ENCODE measurements at regions not wholly inside any gene's neighbourhood (a gene's known extent, or its start where the extent isn't known, plus 50 kb on each side); places are given as distances from the start of the nearest gene placed in this dataset.

- POLR2A ChIA-PET = no interaction called here
- BruUV-seq (replicated peaks) = no TSS peak
Measured at GRCh38 chr20:52305858-52306257, 114.3 kb upstream of the ZFP64 start.

More at GRCh38 chr20:52305858-52306257, 114.3 kb upstream of the ZFP64 start:
- Histone ChIP-seq H3K9ac (ENCODE audit: low read length) (no peak overlapping the region), H3K27ac (ENCODE audit: low read depth, low read length) (no peak overlapping the region), H3K36me3 (ENCODE audit: control insufficient read depth in 1 of 2, insufficient read depth in 2 of 2, low read length in 2 of 2) (no peaks in the 10 kb centered on the region), H3K4me3 (replicated peaks in 1 of 2; ENCODE audit: low read depth in 1 of 2, low read length in 2 of 2) (no peak overlapping the region), H3K4me2 (ENCODE audit: low read length) (no peak overlapping the region), H3K4me1 (ENCODE audit: control insufficient read depth in 1 of 2, insufficient read depth in 2 of 2, low read length in 2 of 2) (no peaks in the 10 kb centered on the region), H2AFZ (ENCODE audit: low read depth, low read length, poor library complexity, severe bottlenecking) (no peak overlapping the region), H3K9me3 (ENCODE audit: control insufficient read depth in 1 of 2, insufficient read depth in 1 of 2, low read depth in 1 of 2, low read length in 2 of 2) (no peaks in the 10 kb centered on the region), H4K20me1 (ENCODE audit: insufficient read depth) (no peaks in the 10 kb centered on the region), H3K79me2 (ENCODE audit: insufficient read depth, low read length) (no peaks in the 10 kb centered on the region), H3K9me2 (ENCODE audit: insufficient read depth) (no peaks in the 10 kb centered on the region), H3K27me3 (ENCODE audit: insufficient read depth, low read length) (peaks cover 18% of the 10 kb centered on the region)
- RAD21 ChIA-PET (ENCODE audit: low non-redundant PET in 1 of 2, low total read pairs in 2 of 2, uncharacterized antibody in 2 of 2, unreplicated experiment in 2 of 2) = no interaction called here
- CTCF ChIA-PET = no interaction called here
- TF ChIP-seq SP1 (IDR thresholded peaks at IDR 0.05; ENCODE audit: low read depth) (no peak), YY1 (IDR thresholded peaks at IDR 0.05; ENCODE audit: extremely low read depth, insufficient replicate concordance, low read depth, low read length) (no peak), RAD21 (IDR thresholded peaks at IDR 0.05; ENCODE audit: low read depth) (no peak), FOSL1 (IDR thresholded peaks at IDR 0.05; ENCODE audit: low read depth) (no peak), CBX3 (IDR thresholded peaks at IDR 0.05; ENCODE audit: low read depth) (no peak), EZH2 (IDR thresholded peaks at IDR 0.05) (no peak), SIN3A (IDR thresholded peaks at IDR 0.05; ENCODE audit: low read depth) (no peak), CTCF (IDR thresholded peaks at IDR 0.05 in 2 of 3, conservative IDR thresholded peaks at IDR 0.05 in 1 of 3; ENCODE audit: borderline replicate concordance in 1 of 3, insufficient read depth in 1 of 3, low read depth in 2 of 3, low read length in 2 of 3) (no peak), POLR2AphosphoS5 (IDR thresholded peaks at IDR 0.05; ENCODE audit: low read depth, low read length) (no peak)
- TF ChIP-seq, protein P1, sequence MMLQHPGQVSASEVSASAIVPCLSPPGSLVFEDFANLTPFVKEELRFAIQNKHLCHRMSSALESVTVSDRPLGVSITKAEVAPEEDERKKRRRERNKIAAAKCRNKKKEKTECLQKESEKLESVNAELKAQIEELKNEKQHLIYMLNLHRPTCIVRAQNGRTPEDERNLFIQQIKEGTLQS (IDR thresholded peaks at IDR 0.05) = no peak
- intact Hi-C loops (cut with micrococcal nuclease) = no loop called here
- ATAC-seq (no peak), DNase-seq (ENCODE audit: low read depth, low spot score) (no peak)

Data from HCT116 (cell line).